Muscle of leg (tissue), 3 donors: ENCODE measurements at regions not wholly inside any gene's neighbourhood (a gene's known extent, or its start where the extent isn't known, plus 50 kb on each side); places are given as distances from the start of the nearest gene placed in this dataset.
"Not testable (repeated sequence)": the region's sequence is repeated elsewhere in the genome, so short reads cannot be mapped to it uniquely, and the experiment has no call there.

Source experiments
- DNase-seq: peaks from one replicate; pipeline ENCODE4 v3.0.0; 2013
- H3K27ac ChIP-seq: one replicate; pipeline ENCODE4 v1.5.1; 2013; ENCODE audit warnings: mild to moderate bottlenecking, low read length, control low read depth
- H3K27me3 ChIP-seq: one replicate; pipeline ENCODE4 v1.6.1; 2013; ENCODE audit warnings: low read length; ENCODE audit not compliant: control insufficient read depth, insufficient read depth
- H3K36me3 ChIP-seq: one replicate; pipeline ENCODE4 v1.6.1; 2013; ENCODE audit warnings: low read length; ENCODE audit not compliant: control insufficient read depth, insufficient read depth
- H3K4me1 ChIP-seq: one replicate; pipeline ENCODE4 v1.6.1; 2013; ENCODE audit warnings: low read length; ENCODE audit not compliant: control insufficient read depth, insufficient read depth
- H3K4me3 ChIP-seq: one replicate; pipeline ENCODE4 v1.5.1; 2013; ENCODE audit warnings: low read length, control low read depth
- H3K9me3 ChIP-seq: replicated peaks from 2 replicates; pipeline ENCODE4 v1.6.1; 2013; ENCODE audit warnings: low read depth, low read length; ENCODE audit not compliant: control insufficient read depth
- WGBS: methylation state at CpG from one replicate; pipeline ENCODE4 v1.1.5; 2013; ENCODE audit warnings: missing lambda C conversion rate; ENCODE audit not compliant: insufficient coverage; 5-methylcytosine and 5-hydroxymethylcytosine counted together

DNA sequence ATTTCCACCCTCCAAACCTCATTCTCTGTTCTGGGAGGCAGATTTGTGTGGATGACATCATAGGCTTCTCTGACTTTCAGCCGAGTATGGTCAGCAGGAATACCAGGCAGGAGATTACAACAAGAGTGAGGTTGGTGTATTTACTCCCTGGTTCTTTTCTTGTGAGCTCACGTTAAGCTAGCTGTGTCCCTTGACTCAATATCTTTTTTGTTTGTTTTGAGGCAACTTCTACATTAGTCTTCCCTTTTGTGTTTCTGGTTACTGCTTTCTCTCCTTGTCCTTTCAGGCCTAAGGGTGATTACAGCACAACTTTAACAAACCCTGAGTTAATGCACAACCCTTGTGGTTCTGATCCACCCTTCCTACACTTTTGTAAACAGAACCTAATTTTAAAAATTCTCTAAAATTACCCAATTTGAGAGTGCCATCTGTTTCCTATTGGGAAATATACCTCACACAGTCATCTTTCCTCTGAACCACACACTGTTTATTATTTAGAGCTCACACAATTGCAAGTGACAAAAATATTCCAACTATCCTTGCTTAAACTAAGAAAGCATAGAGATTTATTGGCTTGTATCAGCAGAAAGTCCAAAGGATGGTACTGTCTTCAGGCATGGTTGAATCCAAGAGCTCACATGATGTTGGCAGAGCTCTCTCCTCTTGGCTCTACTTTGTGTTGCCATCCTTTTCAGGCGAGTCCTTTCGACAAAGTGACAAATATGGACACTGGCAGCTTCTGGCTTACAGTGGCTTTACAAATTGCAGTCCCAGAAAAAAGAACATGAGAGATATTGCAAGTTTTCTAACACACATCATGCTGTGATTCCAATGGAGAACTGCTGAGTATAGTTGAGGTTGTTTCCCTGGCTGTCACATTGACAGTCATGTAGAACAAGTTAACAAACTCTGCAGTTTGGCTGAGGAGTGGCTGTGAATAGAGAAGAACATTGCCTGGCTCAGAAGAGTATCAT lies 150.5 kb upstream of the DDIT4L start:
- no peaks in the 10 kb centered on the region for H3K36me3 ChIP-seq
- H3K27ac ChIP-seq: no peak overlapping the region
- no peak for DNase-seq
- H3K4me1 ChIP-seq: no peaks in the 10 kb centered on the region
- no peaks in the 10 kb centered on the region for H3K27me3 ChIP-seq
- peaks cover 4% of the 10 kb centered on the region for H3K9me3 ChIP-seq
- no peak overlapping the region for H3K4me3 ChIP-seq
- WGBS: 83% methylated on average over 2 of the region's 4 CpGs

DNA sequence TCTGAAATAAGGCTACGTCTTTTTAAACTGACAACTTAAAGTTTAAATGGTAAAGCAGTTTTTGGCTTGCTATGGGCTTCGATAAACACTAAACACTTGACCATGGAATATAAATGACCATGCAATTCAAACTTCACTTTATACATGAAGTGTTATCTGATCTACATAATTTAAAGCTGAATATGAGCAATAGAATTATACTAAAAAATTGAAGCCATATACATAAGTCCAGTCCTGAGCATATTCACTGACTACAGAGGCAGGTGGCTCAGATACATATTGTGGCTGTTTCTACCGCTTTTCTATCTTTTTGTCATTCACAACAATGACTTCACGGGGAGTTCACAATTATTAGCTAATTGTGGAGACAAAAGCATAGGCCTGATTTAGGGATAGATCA lies 149.6 kb upstream of the DDIT4L start:
- no peaks in the 10 kb centered on the region for H3K27me3 ChIP-seq
- no peaks in the 10 kb centered on the region for H3K36me3 ChIP-seq
- H3K4me1 ChIP-seq: no peaks in the 10 kb centered on the region
- WGBS: no CpG with 5 or more reads among the region's 4 CpGs
- no peak overlapping the region for H3K4me3 ChIP-seq
- no peak for DNase-seq
- H3K27ac ChIP-seq: no peak overlapping the region
- H3K9me3 ChIP-seq: peaks cover 7% of the 10 kb centered on the region

DNA sequence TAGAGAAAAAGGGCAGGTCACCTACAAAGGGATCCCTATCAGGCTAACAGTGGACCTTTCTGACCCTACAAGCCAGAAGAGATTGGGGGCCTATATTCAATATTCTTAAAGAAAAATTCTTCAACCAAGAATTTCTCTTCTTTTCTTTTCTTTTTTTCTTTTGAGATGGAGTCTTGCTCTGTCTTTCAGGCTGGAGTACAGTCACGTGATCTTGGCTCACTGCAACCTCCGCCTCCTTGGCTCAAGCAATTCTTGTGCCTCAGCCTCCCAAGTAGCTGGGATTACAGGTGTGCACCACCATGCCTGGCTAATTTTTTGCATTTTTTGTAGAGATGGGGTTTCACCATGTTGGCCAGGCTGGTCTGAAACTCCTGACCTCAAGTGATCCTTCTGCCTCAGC lies 143.2 kb upstream of the DDIT4L start:
- H3K27me3 ChIP-seq, H3K9me3 ChIP-seq, H3K36me3 ChIP-seq, H3K27ac ChIP-seq, H3K4me1 ChIP-seq, DNase-seq, H3K4me3 ChIP-seq: not testable (repeated sequence)
- WGBS: 60% methylated on average over 2 of the region's 2 CpGs

DNA sequence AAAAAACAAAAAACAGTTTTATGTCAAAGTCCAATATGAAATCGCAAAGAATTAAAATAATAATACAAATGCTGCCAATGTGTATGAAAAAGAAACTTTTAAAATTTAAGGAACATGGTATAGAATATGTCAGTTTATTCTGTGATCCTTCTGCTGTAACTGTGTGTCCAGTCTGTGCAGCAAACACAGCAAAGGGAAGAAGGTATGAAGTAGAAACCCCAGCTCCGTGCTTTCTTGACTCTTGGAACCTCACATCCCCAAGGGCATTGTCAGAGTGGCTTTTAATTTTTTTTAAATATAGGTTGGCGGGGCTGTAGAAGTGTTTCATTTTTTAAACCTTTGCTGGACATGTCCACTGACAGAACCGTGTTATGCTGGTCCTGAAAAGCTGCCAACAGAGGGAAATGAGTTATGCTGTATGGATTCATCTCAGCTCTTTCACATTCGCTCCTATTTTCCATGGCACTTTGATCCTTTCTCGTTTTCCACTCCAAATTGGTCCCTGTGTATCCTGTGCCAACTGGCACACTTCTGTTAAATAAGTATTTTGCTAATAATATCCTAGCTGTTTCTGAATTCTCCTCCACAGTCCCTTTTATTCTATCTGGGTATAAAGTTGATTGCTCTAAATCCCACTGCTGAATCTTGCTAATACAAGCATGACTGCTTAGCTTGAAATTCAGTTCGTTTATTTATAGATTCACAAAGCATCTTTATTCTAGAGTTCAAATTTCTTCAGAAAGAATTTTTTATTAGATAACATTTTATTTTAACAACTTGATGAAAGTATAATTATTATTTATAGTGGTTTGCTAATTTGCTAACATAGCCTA lies 127.0 kb upstream of the DDIT4L start:
- H3K27me3 ChIP-seq: no peaks in the 10 kb centered on the region
- no peaks in the 10 kb centered on the region for H3K9me3 ChIP-seq
- peak overlapping the region; percentile 40 for H3K27ac ChIP-seq
- WGBS: no CpG with 5 or more reads among the region's 7 CpGs
- peaks cover 7% of the 10 kb centered on the region for H3K4me1 ChIP-seq
- peak; percentile 89 for DNase-seq
- H3K36me3 ChIP-seq: no peaks in the 10 kb centered on the region
- H3K4me3 ChIP-seq: peak overlapping the region; percentile 2

DNA sequence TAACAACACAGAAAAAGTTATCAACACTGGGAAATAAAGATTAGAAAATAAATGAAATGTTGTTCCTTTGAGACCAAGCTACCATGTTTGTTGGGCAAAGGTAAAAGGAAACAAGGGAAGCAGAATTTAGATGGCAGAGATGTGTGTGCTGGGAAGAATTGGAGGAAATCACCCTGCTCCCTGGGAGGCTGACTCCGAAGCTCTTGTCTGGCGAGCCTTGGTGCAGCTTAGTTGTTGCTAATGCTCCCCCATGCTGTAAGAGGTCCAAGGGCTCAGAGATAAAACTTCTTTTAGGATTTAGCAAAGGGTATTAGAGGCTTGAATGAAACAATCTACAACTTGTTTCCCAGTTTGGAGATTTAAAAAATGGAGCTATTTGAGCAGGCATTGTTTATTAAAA lies 123.8 kb upstream of the DDIT4L start:
- Histone ChIP-seq H3K27me3 (no peaks in the 10 kb centered on the region), H3K9me3 (no peaks in the 10 kb centered on the region), H3K36me3 (no peaks in the 10 kb centered on the region), H3K4me1 (peaks cover 7% of the 10 kb centered on the region), H3K4me3 (no peak overlapping the region), H3K27ac (no peak overlapping the region)
- WGBS: 89% methylated on average over 2 of the region's 2 CpGs
- no peak for DNase-seq

DNA sequence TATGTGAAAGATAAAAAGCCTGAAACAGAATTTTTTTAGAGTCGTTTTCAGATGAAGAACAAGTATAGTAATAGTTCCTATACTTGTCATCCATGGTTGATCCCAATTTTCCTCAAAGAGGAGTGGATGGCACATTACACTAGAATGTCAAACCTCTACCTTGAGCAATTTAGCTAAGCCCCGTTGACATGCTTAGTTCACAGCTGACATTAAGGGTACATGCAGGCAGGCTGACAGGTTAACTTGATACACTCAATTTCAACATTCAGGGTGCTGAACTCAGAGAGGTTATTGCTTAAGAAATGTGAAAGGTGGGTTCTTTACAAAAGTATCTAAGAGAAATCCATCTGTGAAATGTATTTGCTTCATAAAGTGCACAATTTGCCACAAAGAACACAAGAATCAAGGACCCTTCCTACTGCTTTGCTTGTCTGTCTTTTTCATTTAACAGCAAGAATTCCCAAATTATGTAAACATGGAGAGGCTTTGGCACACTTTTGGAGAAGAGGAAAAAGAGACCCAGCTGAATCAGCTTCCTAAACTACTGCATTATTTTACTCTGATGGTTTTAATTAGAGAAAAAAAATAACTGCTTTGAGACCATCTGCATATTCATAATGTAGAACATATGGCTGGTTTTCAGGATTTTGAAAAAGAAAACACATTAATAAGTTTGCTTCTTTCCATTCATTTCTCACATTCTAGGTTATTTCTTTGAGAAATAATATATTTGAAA lies 122.5 kb upstream of the DDIT4L start:
- WGBS: no CpG with 5 or more reads among the region's 2 CpGs
- Histone ChIP-seq H3K4me1 (peaks cover 7% of the 10 kb centered on the region), H3K9me3 (no peaks in the 10 kb centered on the region), H3K27me3 (no peaks in the 10 kb centered on the region), H3K27ac (no peak overlapping the region), H3K36me3 (no peaks in the 10 kb centered on the region), H3K4me3 (no peak overlapping the region)
- DNase-seq: peak; percentile 71

DNA sequence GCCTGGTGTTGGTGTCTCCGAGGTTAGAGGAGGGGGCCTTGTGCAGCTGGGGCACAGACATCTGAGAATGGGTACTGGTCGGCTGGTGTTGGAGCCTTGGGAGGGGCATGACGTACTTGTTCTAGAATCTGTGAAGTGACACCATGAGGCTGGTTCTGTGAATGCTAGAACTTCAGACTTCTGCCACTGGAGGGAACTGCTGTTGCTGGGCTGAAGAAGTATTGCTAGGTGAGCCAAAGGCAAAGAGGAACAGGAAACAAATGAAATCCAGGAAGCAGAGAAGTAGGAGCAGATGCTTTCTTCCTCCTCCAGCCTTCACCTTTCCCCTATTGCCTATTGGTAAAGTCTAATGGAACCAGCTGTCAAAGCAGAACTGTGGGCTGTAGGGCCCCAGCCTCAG lies 120.9 kb upstream of the DDIT4L start:
- Histone ChIP-seq H3K36me3 (no peaks in the 10 kb centered on the region), H3K27ac (no peak overlapping the region), H3K4me3 (no peak overlapping the region), H3K4me1 (no peaks in the 10 kb centered on the region), H3K9me3 (no peaks in the 10 kb centered on the region), H3K27me3 (no peaks in the 10 kb centered on the region)
- 86% methylated on average over 3 of the region's 3 CpGs for WGBS
- DNase-seq: no peak

DNA sequence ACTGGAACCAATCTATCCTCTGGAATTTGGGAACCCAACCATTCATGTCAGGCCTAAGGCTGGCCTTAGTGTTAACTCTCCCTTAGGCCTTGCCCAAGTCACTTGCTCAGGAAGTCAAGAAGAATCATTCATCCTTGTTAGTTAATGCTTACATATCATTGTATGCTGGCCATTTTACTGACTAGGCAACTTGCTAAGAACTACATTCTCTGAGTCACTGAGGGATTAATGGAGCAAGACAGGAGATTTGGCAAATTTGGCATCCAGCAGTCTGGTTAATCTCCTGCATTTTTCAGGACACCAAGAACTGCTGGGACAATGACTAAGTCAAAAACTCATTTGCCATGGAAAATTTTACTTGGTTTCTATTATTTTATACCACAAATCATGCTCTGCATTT lies 115.8 kb upstream of the DDIT4L start:
- no peak for DNase-seq
- H3K36me3 ChIP-seq: no peaks in the 10 kb centered on the region
- H3K4me1 ChIP-seq: no peaks in the 10 kb centered on the region
- no peaks in the 10 kb centered on the region for H3K27me3 ChIP-seq
- no peaks in the 10 kb centered on the region for H3K9me3 ChIP-seq
- H3K27ac ChIP-seq: no peak overlapping the region
- no peak overlapping the region for H3K4me3 ChIP-seq

DNA sequence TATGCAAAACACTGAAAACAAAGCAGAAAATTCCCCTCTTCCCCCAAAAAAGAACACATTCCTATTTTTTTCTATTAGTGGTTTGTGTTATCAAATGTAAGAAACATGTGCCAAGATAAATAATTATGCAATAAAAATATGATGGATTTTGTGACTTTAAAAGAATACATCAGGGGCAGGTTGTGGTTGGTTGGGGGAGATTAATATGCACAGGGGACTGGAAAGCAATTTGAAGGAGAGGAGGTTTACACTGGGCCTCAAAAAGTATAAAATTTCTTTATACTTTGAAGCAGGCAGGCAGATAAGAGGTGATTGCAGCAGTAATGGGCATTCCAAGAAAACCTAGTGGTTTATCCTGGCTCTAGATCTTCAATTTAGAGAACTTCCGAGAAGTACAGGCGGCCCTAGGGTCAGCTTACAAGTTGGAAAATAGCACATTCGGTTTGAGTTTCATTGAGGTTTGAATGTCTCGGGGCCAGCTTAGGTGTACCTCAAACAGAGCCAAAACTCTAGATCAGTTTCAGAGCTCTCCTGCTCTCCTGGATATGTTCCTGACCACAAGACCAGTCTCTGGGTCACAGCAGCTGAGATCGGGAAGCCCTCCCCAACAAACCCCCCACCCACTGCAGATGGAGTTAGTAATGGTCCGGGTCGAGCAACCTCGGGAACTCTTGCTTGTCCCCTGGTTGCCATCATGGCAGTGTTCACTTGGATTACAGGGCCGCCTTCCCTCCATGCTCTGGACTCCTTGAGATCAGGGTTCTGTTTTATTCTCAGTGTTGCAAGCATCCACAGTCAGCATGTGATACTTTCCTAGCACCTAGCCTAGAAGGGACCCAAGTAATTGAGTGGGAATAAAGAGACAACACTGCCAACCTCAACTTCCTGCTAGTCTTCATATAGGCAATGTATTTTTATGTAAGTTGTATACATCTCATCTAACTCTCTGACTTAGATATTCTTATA lies 112.1 kb upstream of the DDIT4L start:
- 87% methylated on average over 6 of the region's 9 CpGs for WGBS
- no peaks in the 10 kb centered on the region for H3K9me3 ChIP-seq
- no peak overlapping the region for H3K27ac ChIP-seq
- no peaks in the 10 kb centered on the region for H3K27me3 ChIP-seq
- H3K4me1 ChIP-seq: no peaks in the 10 kb centered on the region
- no peaks in the 10 kb centered on the region for H3K36me3 ChIP-seq
- H3K4me3 ChIP-seq: no peak overlapping the region
- no peak for DNase-seq
